ENCODE measurements at regions not wholly inside any gene's neighbourhood (a gene's known extent, or its start where the extent isn't known, plus 50 kb on each side); places are given as distances from the start of the nearest gene placed in this dataset.
"Not testable (repeated sequence)": the region's sequence is repeated elsewhere in the genome, so short reads cannot be mapped to it uniquely, and the experiment has no call there.

- CTCF ChIA-PET: interaction anchor here (1.5 kb wide), 1 partner anchor 29 kb away, joined by 5 read pairs; no protein-coding TSS in a partner anchor
- POLR2A ChIA-PET: no interaction called here
- TF ChIP-seq CTCF (IDR thresholded peaks at IDR 0.05; ENCODE audit: control extremely low read depth, extremely low read depth, low read depth, missing control alignments): no peak
- no peak for DNase-seq (ENCODE audit: extremely low spot score)
Measured at GRCh38 chr17:59491353-59492090, 73.9 kb upstream of the DHX40 start.

- ChIA-PET POLR2A (no interaction called here), CTCF (interaction anchor here (1.5 kb wide), 1 partner anchor 29 kb away, joined by 5 read pairs; no protein-coding TSS in a partner anchor)
- DNase-seq (ENCODE audit: extremely low spot score): no peak
- TF ChIP-seq CTCF (IDR thresholded peaks at IDR 0.05; ENCODE audit: control extremely low read depth, extremely low read depth, low read depth, missing control alignments): no peak
Measured at GRCh38 chr17:59492091-59492451, 73.3 kb upstream of the DHX40 start.

GRCh38 chr17:59493867-59494266, 71.5 kb upstream of the DHX40 start:
- CTCF ChIA-PET: interaction anchor here (1.0 to 2.4 kb wide), 2 partner anchors 14 to 52 kb away, joined by 3 to 7 read pairs; no protein-coding TSS in a partner anchor
- POLR2A ChIA-PET: no interaction called here
- no peak for TF ChIP-seq CTCF (IDR thresholded peaks at IDR 0.05; ENCODE audit: control extremely low read depth, extremely low read depth, low read depth, missing control alignments)
- no peak for DNase-seq (ENCODE audit: extremely low spot score)

- no peak for TF ChIP-seq CTCF (IDR thresholded peaks at IDR 0.05; ENCODE audit: control extremely low read depth, extremely low read depth, low read depth, missing control alignments)
- POLR2A ChIA-PET: interaction anchor here (0.5 kb wide), 1 partner anchor 189 kb away, joined by 6 read pairs; no protein-coding TSS in a partner anchor
- CTCF ChIA-PET: interaction anchor here (0.8 to 2.4 kb wide), 3 partner anchors 13 to 53 kb away, joined by 3 to 7 read pairs (median 3); no protein-coding TSS in a partner anchor
- no peak for DNase-seq (ENCODE audit: extremely low spot score)
Measured at GRCh38 chr17:59494757-59495368, 70.5 kb upstream of the DHX40 start.

GRCh38 chr17:59496178-59496577, 69.2 kb upstream of the DHX40 start:
- no peak for TF ChIP-seq CTCF (IDR thresholded peaks at IDR 0.05; ENCODE audit: control extremely low read depth, extremely low read depth, low read depth, missing control alignments)
- POLR2A ChIA-PET: no interaction called here
- DNase-seq (ENCODE audit: extremely low spot score): no peak
- CTCF ChIA-PET: interaction anchor here (0.8 to 2.4 kb wide), 3 partner anchors 10 to 54 kb away, joined by 3 to 7 read pairs (median 4); no protein-coding TSS in a partner anchor

- DNase-seq (ENCODE audit: extremely low spot score): no peak
- CTCF ChIA-PET: interaction anchor here (1.0 to 1.1 kb wide), 2 partner anchors 21 to 23 kb away, joined by 3 read pairs; no protein-coding TSS in a partner anchor
- no peak for TF ChIP-seq CTCF (IDR thresholded peaks at IDR 0.05; ENCODE audit: control extremely low read depth, extremely low read depth, low read depth, missing control alignments)
- POLR2A ChIA-PET: no interaction called here
Measured at GRCh38 chr17:59498530-59499307, 66.7 kb upstream of the DHX40 start.

- POLR2A ChIA-PET; DNase-seq (ENCODE audit: extremely low spot score); CTCF ChIA-PET: not testable (repeated sequence)
Measured at GRCh38 chr17:59500086-59500655, 65.2 kb upstream of the DHX40 start.
